T-helper 1 cell treated with Interleukin-12 subunit alpha and Interleukin-12 subunit beta and Interleukin-4 antibody, amounts not matched to agents 30 ng/mL and 1 ng/mL, for 36 hours (primary cell): ENCODE measurements at regions not wholly inside any gene's neighbourhood (a gene's known extent, or its start where the extent isn't known, plus 50 kb on each side); places are given as distances from the start of the nearest gene placed in this dataset.
"Not testable (repeated sequence)": the region's sequence is repeated elsewhere in the genome, so short reads cannot be mapped to it uniquely, and the experiment has no call there.

Source experiments
- intact Hi-C: fragments of 100-400 bp; cut with micrococcal nuclease; formaldehyde crosslinking; loops from one replicate; pipeline ENCODE4 v1.15.1; 2024

DNA sequence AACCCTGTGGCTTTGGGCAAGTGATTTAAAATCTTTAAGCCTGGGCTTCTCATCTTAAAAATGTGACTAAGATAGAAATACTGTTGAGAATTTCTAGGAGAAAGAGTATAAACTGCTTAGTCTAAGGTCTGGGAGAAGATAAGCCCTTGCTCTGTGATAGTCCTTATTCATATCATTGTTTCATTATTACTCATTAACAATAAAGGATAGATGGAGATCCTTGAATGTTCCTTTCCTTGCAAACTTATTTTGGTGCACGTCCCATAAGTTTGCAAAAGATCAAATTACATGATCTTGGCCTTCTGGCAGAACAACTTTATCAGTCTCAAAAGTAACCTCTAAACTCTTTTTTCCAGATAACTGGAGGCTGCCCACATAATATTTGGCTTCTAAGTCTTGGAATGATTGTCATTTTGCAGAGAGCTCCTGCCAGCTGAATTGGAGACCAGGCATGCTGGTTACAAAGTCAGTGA lies 138.3 kb downstream of the FAM124B start:
- intact Hi-C loops, result no loop called here

DNA sequence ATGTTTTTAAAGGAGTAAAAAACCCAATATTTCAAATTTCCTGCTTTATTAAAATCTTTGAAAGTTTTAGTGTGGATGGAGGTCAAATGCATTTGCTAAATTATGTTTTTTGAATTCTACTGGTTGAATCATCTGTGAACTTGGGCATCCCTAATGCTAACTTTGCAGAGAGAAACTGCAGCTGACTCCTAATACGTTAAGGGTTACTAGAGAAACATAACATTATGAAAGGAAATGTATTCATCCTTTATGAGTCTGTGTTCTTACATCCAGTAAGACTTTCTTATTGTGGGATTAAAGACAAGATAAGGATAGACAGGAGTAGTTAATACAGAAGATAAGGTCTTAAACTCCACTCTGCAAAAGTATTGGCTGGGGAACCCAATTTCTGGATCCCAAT lies 140.6 kb downstream of the FAM124B start:
- intact Hi-C loops, result no loop called here

DNA sequence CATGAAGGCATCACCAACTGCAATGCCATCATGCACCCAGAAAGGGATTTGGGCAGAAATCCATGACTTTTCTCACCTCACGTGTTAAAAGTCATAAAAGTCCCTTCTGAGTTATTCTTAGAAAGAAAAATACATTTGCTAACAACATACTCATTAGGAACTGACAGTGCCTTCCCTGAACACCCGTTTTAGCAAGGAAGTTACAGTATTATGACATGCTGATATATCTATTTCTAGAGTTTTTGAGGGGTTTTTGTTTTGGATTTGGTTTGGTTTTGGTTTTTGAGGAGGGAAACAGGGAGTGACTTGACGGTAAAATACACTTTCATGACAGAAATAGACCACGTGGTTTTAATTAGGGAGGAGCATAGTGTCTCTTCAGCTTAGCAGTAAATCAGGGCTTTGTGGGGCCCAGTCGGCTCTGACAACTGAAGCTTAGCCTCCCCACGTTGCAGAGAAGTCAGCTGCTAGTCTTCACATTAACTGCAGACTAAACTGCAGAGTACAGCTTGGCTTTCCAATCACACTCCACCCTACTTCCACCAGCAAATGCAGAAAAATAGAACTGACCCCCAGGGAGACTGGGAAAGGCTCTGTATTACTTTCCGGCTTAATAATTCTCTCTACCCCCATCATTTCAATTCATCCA lies 141.4 kb downstream of the FAM124B start:
- intact Hi-C loops, result no loop called here

DNA sequence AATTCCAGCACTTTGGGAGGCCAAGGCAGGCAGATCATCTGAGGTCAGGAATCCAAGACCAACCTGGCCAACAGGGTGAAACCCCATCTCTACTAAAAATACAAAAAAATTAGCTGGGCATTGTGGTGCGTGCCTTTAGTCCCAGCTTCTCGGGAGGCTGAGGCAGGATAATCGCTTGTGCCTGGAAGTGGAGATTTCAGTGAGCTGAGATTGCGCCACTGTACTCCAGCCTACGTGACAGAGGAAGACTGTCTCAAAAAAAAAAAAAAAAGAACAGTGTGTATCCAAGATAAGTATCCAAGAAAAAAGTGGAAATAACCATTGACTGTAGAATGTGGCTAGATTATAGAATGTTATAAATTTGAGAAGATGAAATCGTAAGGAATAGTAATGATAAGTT lies 142.1 kb downstream of the FAM124B start:
- intact Hi-C loops, result no loop called here

DNA sequence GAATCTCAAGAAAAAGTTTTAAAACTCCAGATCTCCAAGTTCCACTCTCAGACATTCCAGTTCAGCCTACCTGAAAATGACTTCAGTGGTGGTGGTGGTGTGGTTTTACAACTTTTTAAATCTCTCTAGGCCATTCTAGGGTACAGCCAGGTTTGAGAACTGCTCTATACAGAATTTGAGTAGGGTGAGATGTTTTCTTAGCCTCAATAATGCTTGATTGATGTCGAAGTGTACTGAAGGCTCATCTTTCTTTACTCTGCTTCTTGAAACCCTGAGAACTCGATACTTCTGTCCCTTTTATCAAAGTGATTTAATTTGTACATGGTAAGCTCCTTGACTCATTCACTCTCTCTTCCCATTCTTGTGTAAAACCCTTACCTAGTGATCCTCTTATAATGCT lies 143.8 kb downstream of the FAM124B start:
- intact Hi-C loops, result no loop called here

DNA sequence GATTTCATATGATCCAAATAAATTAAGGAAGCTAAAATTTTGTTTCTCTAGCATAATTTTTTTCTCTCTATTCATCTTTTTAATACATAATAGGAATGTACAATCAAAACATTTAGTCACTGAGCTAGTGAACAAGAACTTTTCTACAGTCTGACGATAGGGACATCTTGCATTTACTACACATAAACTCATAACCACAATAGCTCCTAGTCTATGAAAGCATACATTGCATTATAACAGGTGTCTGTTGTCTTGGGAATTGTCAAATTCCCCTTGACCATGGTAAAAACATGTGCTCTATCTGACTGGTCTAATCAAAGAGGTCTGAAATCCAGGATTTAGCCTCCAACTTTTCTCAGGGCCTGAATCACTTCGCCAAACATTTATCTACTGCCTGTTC lies 144.8 kb downstream of the FAM124B start:
- intact Hi-C loops, result no loop called here

DNA sequence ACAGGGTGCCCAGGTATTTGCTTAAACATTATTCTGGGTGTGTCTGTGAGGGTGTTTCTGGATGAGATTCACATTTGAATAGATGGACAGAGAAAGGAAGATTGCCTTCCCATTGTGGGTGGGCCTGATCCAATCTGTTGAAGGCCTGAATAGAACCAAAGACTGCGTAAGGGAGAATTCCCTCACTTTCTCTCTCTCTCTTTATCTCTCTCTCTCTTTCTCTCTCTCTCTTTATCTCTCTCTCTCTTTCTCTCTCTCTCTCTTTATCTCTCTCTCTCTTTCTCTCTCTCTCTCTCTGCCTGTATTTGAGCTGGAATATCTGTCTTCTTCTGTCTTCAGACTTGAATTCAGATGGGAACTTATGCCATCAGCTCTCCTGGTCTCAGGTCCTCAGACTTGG lies 148.4 kb downstream of the FAM124B start:
- intact Hi-C loops, result no loop called here

DNA sequence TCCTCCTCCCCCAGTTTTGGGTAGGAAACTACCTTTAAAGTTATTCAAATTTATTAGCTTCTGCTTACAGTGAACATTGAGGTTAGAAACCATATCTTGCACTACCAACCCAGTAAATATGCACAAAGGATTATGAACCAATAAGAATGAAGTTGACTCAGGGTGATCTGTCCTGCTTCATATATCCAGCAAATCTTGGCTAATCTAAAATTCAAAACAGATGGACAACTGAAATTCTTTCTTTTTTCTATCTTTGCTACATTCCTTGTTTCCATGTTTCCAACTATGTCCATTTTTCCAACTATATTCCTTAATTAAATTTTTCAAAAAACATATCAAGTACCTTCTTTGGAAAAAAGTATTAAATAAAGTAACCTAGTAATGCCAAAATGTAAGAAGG lies 149.3 kb downstream of the FAM124B start:
- intact Hi-C loops, result no loop called here

DNA sequence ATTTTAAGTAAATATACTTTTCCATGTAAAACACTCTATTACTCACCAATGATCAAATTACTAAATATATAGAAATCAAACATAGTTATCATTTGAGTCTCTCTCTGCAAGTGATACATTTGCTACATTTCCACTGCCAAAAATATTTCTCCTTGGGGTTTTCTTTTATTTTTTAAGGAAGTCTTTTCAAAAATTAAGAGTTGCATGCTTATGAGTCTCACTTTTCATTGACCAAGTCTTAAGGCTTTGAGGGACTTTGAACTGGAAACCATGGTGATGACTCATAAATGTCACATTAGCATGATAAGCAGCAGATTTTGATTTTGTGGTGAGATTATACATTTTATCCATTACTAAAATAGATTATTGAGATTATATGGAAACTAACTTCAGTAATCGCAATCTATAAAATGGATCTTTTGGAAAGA lies 152.9 kb downstream of the FAM124B start:
- intact Hi-C loops, result no loop called here

DNA sequence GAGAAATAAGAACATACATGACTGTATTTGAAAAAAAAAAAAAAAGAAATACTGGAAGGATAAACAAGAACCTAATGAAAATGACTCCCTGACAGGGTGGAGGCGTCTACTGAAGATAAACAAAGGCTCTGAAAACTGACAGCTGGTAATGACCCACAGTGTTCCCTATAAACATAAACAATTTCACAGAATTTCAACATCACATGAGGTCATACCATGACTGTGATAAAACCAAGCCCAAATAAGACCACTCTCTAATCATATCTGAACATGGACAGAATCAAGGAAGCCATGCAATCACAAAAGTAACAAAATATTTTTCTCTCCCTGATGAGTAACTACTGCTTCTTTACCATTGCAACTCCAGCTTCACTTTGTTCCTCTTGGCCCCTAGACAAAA lies 159.3 kb downstream of the FAM124B start:
- intact Hi-C loops, result no loop called here

DNA sequence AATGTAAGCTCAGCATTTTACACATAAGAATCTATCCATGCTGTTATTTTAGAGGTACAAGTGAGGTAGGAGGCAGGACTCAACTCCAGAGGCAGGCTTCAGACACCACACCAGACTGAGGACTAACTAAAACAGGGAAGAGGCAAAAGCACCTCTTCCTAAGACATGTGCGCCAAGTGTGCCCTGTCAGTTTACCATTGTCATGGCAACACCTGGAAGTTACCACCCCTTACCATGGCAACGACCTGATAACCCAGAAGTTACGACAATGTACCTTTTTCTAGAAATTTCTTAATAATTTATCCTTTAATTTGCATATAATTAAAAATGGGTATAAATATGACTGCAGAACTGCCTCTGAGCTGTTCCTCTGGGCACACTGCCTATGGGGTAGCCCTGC lies 160.1 kb downstream of the FAM124B start:
- intact Hi-C loops, result no loop called here

DNA sequence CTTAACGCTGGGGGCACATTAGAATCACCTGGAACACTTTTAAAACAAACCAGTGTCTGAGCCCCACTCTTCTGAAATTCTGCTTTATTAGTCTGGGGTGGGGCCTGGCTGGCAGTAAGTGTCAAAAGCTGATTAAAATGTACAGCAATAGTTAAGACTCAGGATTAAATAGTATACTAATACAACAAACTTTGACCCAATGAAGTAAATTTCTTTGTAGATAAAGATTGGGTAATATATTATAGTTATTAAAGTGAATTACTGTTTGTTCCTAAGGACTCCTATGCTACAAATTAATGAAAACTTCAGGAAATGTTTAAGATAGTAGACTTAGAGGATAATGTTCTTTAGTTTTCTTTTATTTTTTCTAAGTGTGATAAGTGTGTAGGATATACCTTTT lies 160.9 kb downstream of the FAM124B start:
- intact Hi-C loops, result no loop called here

DNA sequence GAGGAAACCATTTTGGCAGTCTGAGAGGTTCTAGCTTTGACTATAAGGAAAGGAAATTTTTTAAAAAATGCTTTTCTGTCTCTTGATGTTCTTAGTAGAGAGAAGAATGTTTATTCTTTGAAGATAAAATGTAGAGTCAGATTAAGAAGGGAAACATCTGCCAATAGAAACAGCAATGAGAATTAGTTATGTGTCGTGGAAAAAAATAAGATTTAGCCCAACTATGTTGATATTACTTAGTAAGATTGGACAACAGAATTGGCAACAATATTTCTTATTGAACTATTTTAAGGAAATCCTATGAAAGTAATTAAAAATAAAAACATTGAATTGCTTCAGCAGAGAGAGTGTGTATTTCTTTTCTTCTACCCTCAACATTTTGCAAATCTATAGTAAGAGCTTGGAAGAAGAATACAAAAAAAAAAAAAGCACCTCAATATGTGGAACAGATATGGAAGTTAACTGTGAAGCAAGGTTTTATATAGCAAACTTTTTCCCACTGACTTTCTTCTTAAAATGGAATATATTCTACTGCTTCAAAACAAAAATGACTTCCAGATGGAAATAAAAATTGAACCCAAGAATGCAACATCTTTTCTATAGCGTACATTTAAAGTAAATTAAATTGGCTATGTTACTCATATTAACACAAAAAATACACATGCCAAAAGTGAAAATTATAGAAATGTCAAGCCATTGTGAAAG lies 177.9 kb downstream of the FAM124B start:
- intact Hi-C loops, result no loop called here

DNA sequence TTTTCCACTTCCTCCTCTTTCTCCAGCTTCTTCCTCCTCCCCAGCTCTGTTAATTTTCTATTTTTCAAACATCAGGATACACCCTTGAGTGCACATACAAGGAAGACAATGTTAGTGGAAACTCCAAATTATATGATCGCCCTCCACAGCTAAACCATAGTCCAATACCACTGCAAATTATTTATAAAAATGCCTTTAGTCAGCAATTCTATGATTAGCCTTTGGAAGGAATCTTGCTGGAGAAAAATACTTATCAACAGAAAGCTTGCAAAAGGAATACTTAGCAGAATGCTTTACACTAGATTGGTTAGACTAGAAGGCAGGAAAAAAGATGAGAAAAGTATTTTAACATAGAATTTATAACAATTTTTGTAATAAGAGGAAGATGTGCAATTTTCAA lies 178.9 kb downstream of the FAM124B start:
- intact Hi-C loops, result no loop called here

DNA sequence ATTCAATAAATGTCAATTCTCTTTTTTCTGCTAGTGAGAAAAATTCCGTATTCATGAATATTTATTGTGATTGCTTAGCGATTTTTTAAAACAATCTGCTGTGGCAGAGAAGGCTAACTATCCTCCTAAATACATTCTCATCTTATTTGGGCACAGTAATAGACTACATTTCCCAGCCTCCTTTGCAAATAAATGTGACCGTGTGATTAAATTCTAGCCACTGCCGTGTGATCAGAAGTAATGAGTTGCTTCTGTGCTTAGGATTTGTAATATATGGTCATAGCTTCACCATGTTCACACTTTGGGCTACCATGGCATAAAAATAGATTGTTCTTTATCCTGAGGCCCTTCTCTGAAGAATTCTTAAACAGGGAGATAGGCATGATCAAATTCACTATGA lies 179.6 kb downstream of the FAM124B start:
- intact Hi-C loops, result no loop called here

DNA sequence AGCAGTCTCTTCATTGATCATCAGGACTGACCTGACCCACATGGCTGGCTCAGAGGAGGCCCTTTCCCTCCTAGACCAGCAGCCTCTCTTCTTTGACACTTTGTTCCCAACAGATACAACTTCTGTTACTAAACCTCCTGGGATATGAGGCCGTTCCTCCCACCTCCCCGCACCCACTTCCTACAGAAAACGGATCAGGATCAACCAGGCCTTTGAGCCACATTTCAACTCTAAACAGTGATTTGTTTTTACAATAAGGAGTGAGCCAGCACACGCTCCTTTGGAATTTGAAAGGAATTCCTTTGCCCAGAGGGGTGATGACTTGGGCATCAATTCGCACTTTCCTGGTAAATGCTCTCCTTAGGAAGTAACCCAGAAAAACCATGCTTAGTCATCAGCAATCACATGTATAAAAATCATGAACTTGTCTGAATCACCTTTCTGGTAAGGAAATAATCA lies 180.4 kb downstream of the FAM124B start:
- intact Hi-C loops, result no loop called here

DNA sequence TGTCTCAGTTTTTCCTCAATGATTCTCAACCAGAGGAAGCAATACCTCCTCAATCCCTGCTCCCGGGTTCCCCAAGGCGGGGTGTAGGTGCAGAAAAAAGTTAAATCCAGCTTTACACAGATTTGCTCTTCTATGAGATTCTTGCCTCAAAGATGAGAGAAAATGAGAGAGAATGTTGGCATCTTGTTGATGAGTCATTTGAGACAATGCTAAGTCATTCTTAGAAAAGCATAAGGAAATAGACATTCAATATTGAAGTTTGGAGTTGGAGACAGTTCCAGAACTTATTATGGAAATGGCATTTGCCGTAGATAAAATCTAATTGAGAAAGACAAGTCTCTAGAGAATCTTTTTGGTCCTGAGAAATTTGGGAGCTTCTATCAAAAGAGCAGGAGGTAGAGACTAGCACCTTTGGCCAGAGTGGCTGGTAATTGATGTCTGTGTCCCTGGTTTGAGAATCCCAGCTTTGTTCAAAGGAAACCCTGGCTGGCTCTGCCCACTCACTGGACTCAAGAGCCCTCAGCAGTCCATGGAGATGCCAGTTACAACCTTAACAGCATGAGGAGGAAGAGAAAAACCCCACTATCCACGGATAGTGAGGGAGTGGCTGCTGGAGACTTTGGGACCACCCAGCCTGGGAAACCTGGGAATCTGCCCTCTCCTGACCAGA lies 181.2 kb downstream of the FAM124B start:
- intact Hi-C loops, result no loop called here

DNA sequence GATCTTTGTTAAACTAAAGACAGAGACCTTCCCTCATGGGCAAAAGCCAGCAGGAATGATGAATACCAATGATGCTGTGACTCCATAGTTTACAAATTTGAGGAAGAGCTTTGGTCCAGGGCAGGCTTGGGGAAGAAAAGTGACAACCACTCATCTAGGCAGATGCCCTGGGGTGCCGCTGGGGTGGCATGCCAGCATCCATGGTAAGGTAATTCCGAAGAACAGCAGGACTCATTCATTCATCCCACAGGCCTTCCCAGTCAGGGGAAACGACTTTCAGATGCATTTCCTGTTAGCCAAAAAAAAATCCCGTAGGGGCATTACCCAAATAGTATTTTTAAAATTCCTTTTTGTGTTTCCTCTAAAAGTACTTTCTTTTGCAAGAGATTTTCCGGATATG lies 180.7 kb upstream of the SERPINE2 start:
- intact Hi-C loops, result no loop called here

DNA sequence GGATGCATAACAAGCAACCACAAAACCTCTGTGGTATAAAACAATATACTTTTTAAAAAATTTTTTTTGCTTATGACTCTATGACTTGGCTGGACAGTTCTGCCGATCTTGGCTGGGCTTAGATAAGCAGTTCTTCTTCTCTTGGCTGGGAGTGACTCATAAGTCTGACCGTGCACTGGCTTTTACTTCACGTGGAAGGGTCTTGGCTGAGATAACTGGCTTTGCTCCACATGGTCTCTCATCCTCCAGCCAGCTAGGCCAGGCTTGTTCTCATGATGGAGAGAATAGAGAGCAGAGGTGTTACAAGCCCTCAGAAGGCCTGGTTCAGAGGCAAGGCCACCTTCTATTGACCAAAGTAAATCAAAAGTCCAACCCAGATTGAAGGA lies 178.9 kb upstream of the SERPINE2 start:
- intact Hi-C loops, result no loop called here

DNA sequence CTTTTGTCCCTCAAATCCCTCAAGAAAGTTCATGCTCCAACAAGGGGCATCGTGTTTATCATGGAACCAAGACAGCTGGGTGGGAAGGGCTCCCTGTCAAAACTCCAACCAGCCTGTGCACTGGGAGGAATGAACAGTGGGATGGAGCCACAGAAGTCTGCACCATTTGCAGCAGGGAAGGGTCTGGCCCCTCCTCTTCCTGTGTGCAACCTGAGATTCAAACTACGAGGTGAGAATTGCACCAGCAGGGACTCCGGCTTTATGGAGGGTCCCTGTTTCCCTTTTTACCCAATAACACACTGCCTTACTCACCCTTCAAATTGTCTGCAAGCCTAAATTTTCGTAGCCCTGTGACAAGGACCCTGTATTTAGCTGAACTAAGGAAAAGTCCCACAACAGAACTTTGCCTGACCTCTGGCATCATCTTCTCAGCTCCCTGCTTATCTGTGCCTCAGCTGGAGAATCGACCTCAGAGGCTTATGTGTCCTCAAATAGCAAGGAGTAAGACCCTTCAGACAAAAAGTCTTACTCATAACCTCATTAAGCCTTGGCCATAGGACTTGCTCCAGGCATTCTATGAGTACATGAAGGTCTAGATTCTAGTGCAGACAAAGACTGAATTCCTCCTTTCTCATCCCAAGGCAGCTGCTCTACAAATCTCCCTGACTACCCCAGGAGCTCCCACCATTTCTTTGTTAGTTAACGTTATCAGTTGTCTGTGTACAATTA lies 178.3 kb upstream of the SERPINE2 start:
- intact Hi-C loops, result no loop called here

DNA sequence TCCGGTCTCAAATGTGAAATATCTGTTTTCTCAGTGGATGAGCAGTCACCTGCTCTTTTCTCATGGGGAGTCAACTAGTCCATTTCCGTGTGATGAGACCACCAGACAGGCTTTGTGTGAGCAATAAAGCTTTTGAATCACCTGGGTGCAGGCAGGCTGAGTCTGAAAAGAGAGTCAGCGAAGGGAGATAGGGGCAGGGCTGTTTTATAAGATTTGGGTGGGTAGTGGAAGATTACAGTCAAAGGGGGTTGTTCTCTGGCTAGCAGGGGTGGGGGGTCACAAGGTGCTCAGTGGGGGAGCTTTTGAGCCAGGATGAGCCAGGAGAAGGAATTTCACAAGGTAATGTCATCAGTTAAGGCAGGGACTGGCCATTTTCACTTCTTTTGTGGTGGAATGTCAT lies 176.5 kb upstream of the SERPINE2 start:
- intact Hi-C loops, result not testable (repeated sequence)

DNA sequence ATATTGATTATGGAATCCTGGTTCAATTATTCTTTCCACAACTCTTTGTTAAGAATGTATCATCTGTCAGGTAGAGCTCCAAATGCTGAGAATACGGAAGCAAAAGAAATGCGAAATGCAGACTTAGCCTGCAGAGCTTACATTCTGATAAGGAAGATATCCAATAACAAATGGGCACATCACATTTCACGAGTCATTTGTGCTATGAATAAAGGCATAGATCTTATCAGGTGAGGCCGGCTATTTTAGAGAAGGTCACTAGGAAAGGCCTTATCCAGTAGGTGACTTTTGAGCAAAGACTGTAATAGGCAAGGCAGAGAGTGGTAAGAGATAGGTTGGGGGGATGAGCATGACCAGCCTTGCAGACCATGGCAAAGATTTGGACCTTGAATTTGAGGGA lies 174.3 kb upstream of the SERPINE2 start:
- intact Hi-C loops, result no loop called here
